Neural progenitor cell (in vitro differentiated cells): ENCODE measurements at regions not wholly inside any gene's neighbourhood (a gene's known extent, or its start where the extent isn't known, plus 50 kb on each side); places are given as distances from the start of the nearest gene placed in this dataset.

Experiments
- CTCF ChIP-seq: fragments of 200-600 bp; sonication (generic); IDR thresholded peaks from 2 replicates; pipeline ENCODE4 v1.5.1; 2017; ENCODE audit warnings: antibody characterized with exemption, mild to moderate bottlenecking
- EZH2 ChIP-seq: fragments of 200-600 bp; sonication (generic); IDR thresholded peaks from 2 replicates; pipeline ENCODE4 v1.6.1; 2017; ENCODE audit warnings: antibody characterized with exemption, mild to moderate bottlenecking, moderate library complexity

GRCh38 chr13:74045583-74045982, 88.6 kb downstream of the KLF12 start:
- TF ChIP-seq CTCF (no peak), EZH2 (no peak)
